A673 (cell line): ENCODE measurements at regions not wholly inside any gene's neighbourhood (a gene's known extent, or its start where the extent isn't known, plus 50 kb on each side); places are given as distances from the start of the nearest gene placed in this dataset.

Experiments
- BruUV-seq: library from RNA; stranded (reverse); fragments of 400-500 nt; replicated peaks from 2 replicates; lab custom pipeline; 2021; lab: Mats Ljungman, UMichigan
- CTCF ChIA-PET: fragments of 300-600 bp; sonication (Branson Sonifier 250); formaldehyde crosslinking; loops from one replicate; lab custom pipeline; 2022; ENCODE audit warnings: antibody characterized with exemption; lab: Charles Lee
- POLR2A ChIA-PET: fragments of 300-600 bp; sonication (Branson Sonifier 250); formaldehyde crosslinking; loops from one replicate; lab custom pipeline; 2022; ENCODE audit warnings: antibody characterized with exemption; ENCODE audit not compliant: low non-redundant PET; lab: Charles Lee
- DNase-seq: peaks from one replicate; pipeline ENCODE4 v3.0.0-alpha.2; 2015; ENCODE audit warnings: low spot score
- H3K27ac ChIP-seq: fragments of 200-600 bp; sonication (generic); 2 replicates; pipeline ENCODE4 v1.5.1; 2016; ENCODE audit warnings: mixed run types, low read depth, mild to moderate bottlenecking, mixed read lengths, antibody characterized with exemption, low read length; ENCODE audit not compliant: poor library complexity, severe bottlenecking
- H3K27me3 ChIP-seq: fragments of 200-600 bp; sonication (generic); replicated peaks from 2 replicates; pipeline ENCODE4 v1.6.1; 2017; ENCODE audit warnings: mixed run types, low read depth, mild to moderate bottlenecking, mixed read lengths, antibody characterized with exemption, low read length; ENCODE audit not compliant: insufficient read depth, poor library complexity
- H3K36me3 ChIP-seq: fragments of 200-600 bp; sonication (generic); 2 replicates; pipeline ENCODE4 v1.6.1; 2016; ENCODE audit warnings: mixed run types, mild to moderate bottlenecking, mixed read lengths, antibody characterized with exemption, low read length; ENCODE audit not compliant: insufficient read depth, poor library complexity, severe bottlenecking
- H3K4me1 ChIP-seq: fragments of 200-600 bp; sonication (generic); 2 replicates; pipeline ENCODE4 v1.6.1; 2017; ENCODE audit warnings: mixed run types, mild to moderate bottlenecking, mixed read lengths, antibody characterized with exemption, low read length; ENCODE audit not compliant: insufficient read depth, poor library complexity, severe bottlenecking
- H3K4me3 ChIP-seq: fragments of 200-600 bp; sonication (generic); 2 replicates; pipeline ENCODE4 v1.5.1; 2016; ENCODE audit warnings: low read depth, mixed run types, mild to moderate bottlenecking, mixed read lengths, low read length; ENCODE audit not compliant: poor library complexity, severe bottlenecking
- H3K9me3 ChIP-seq: fragments of 200-600 bp; sonication (generic); 2 replicates; pipeline ENCODE4 v1.6.1; 2016; ENCODE audit warnings: mixed run types, low read depth, mild to moderate bottlenecking, mixed read lengths, antibody characterized with exemption, low read length; ENCODE audit not compliant: poor library complexity, severe bottlenecking
- EZH2 ChIP-seq: fragments of 200-600 bp; sonication (generic); IDR thresholded peaks from 2 replicates; pipeline ENCODE4 v1.6.1; 2017; ENCODE audit warnings: borderline replicate concordance, low read depth, mild to moderate bottlenecking, mixed read lengths, antibody characterized with exemption, low read length; ENCODE audit not compliant: poor library complexity, severe bottlenecking
- intact Hi-C: fragments of 100-400 bp; cut with micrococcal nuclease; formaldehyde crosslinking; loops from one replicate; pipeline ENCODE4 v1.10.0; 2022; ENCODE audit not compliant: unreplicated experiment
- TF ChIP-seq, protein P1 (sequence below): fragments of 300-800, 200-600 bp; sonication (generic); conservative IDR thresholded peaks from 2 replicates; pipeline ENCODE4 v1.5.1; 2017; ENCODE audit warnings: low read depth, mild to moderate bottlenecking, antibody characterized with exemption, low read length, moderate library complexity, mixed read lengths

- BruUV-seq, result no TSS peak
- no peaks in the 10 kb centered on the region for H3K36me3 ChIP-seq
- no peaks in the 10 kb centered on the region for H3K4me1 ChIP-seq
- TF ChIP-seq, protein P1, sequence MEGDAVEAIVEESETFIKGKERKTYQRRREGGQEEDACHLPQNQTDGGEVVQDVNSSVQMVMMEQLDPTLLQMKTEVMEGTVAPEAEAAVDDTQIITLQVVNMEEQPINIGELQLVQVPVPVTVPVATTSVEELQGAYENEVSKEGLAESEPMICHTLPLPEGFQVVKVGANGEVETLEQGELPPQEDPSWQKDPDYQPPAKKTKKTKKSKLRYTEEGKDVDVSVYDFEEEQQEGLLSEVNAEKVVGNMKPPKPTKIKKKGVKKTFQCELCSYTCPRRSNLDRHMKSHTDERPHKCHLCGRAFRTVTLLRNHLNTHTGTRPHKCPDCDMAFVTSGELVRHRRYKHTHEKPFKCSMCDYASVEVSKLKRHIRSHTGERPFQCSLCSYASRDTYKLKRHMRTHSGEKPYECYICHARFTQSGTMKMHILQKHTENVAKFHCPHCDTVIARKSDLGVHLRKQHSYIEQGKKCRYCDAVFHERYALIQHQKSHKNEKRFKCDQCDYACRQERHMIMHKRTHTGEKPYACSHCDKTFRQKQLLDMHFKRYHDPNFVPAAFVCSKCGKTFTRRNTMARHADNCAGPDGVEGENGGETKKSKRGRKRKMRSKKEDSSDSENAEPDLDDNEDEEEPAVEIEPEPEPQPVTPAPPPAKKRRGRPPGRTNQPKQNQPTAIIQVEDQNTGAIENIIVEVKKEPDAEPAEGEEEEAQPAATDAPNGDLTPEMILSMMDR, result 0 out of 2 replicates have a peak, but pooled peaks have one; percentile 27
- no peak for TF ChIP-seq EZH2
- intact Hi-C loops, result no loop called here
- H3K27me3 ChIP-seq, result peaks cover 18% of the 10 kb centered on the region
- H3K4me3 ChIP-seq, result no peak overlapping the region
- no peak overlapping the region for H3K27ac ChIP-seq
- POLR2A ChIA-PET, result no interaction called here
- DNase-seq, result peak; percentile 58
- H3K9me3 ChIP-seq, result no peaks in the 10 kb centered on the region
- CTCF ChIA-PET, result no interaction called here
Measured at GRCh38 chr11:28581286-28582242, 473.4 kb downstream of the METTL15 start.

DNA sequence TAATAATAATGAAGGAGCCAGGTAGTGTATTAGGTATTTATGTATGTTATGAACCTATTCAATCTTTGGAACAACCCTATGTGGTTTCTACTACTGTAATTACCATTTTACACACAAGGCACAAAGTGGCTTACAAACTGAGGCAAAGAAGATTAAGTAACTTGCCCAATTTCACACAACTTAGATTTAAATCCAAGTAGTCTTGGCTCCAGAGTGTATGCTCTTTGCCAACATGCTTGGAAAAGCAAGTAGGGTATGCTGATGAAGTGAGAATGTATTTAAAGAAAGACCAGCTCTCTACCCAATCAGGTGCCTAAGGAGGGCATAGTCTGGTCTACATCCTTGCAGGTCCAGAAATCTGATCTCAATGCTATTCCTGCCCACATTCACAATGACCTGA is 463.2 kb downstream of the METTL15 start:
- peaks cover 11% of the 10 kb centered on the region for H3K27me3 ChIP-seq
- BruUV-seq, result no TSS peak
- DNase-seq, result no peak
- no peak overlapping the region for H3K4me3 ChIP-seq
- peaks cover 3% of the 10 kb centered on the region for H3K4me1 ChIP-seq
- TF ChIP-seq, protein P1, result no peak; the same call in 1 of the 2 replicates
- no peak for TF ChIP-seq EZH2
- no peak overlapping the region for H3K27ac ChIP-seq
- POLR2A ChIA-PET, result no interaction called here
- intact Hi-C loops, result no loop called here
- no peaks in the 10 kb centered on the region for H3K36me3 ChIP-seq
- H3K9me3 ChIP-seq, result no peaks in the 10 kb centered on the region
- CTCF ChIA-PET, result no interaction called here

DNA sequence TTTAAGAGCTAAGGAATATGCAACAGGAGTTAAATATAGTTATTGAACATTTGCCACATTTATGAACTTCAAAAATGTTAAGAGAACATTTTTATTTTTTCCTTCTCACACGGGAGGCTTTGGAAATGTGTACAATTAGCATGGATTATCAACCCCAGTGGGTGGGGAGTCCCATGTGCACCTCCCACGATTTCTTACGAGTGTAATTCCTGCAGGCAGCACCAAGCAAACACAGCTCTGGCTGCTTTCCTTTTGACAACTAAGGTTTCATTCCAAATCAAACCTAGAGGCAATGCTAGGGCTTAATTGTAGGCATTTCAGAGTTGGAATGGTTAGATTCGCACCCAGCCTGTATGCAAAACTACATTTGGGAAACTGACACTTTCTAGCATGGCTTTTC is 460.9 kb downstream of the METTL15 start:
- no TSS peak for BruUV-seq
- Histone ChIP-seq H3K4me1 (peaks cover 4% of the 10 kb centered on the region), H3K36me3 (no peaks in the 10 kb centered on the region), H3K27me3 (peaks cover 6% of the 10 kb centered on the region), H3K27ac (no peak overlapping the region), H3K9me3 (no peaks in the 10 kb centered on the region), H3K4me3 (no peak overlapping the region)
- intact Hi-C loops, result no loop called here
- CTCF ChIA-PET, result no interaction called here
- TF ChIP-seq, protein P1, result no peak
- DNase-seq, result no peak
- POLR2A ChIA-PET, result no interaction called here
